CD14-positive monocyte (primary cell): ENCODE measurements at regions not wholly inside any gene's neighbourhood (a gene's known extent, or its start where the extent isn't known, plus 50 kb on each side); places are given as distances from the start of the nearest gene placed in this dataset.

Experiments used
- DNase-seq, 3 donors: peaks; one replicate each; pipeline ENCODE4 v3.0.0-alpha.2; 2011 to 2022
- H2AFZ ChIP-seq: 2 replicates; pipeline ENCODE4 v1.6.0; 2012; ENCODE audit warnings: mild to moderate bottlenecking, low read depth, low read length, inconsistent platforms; ENCODE audit not compliant: insufficient read depth, poor library complexity, severe bottlenecking
- H3K27ac ChIP-seq, 2 donors: 1 replicate in 1 of 2; 2 replicates in 1 of 2; pipeline ENCODE4 v1.5.1; 2012 to 2013; ENCODE audit warnings: low read length in 2 of 2, control low read depth in 1 of 2, inconsistent platforms in 1 of 2, low read depth in 1 of 2, mild to moderate bottlenecking in 1 of 2
- H3K27me3 ChIP-seq, 2 donors: one replicate each; pipeline versions ENCODE4 v1.6.0 to v1.6.1; 2011 to 2013; ENCODE audit warnings: low read length in 2 of 2; ENCODE audit not compliant: control insufficient read depth in 2 of 2, insufficient read depth in 2 of 2
- H3K36me3 ChIP-seq, 2 donors: replicated peaks in 1 of 2; 1 replicate in 1 of 2; 2 replicates in 1 of 2; pipeline versions ENCODE4 v1.5.1 to v1.6.1; 2012 to 2013; ENCODE audit warnings: low read length in 2 of 2, control low read depth in 1 of 2, inconsistent platforms in 1 of 2, mild to moderate bottlenecking in 1 of 2; ENCODE audit not compliant: insufficient read depth in 2 of 2, control insufficient read depth in 1 of 2
- H3K4me1 ChIP-seq, 2 donors: 1 replicate in 1 of 2; 2 replicates in 1 of 2; pipeline versions ENCODE4 v1.5.1 to v1.6.1; 2012 to 2013; ENCODE audit warnings: low read length in 2 of 2, control low read depth in 1 of 2, inconsistent platforms in 1 of 2, mild to moderate bottlenecking in 1 of 2, moderate library complexity in 1 of 2; ENCODE audit not compliant: insufficient read depth in 2 of 2, control insufficient read depth in 1 of 2
- H3K4me2 ChIP-seq: replicated peaks from 2 replicates; pipeline ENCODE3; 2012; ENCODE audit warnings: low read length, moderate library complexity, mild to moderate bottlenecking; ENCODE audit not compliant: poor library complexity, severe bottlenecking; ENCODE audit errors: extremely low read depth
- H3K4me3 ChIP-seq, 3 experiments: fragments of 200-600 bp in 1 of 3; sonication (generic) in 1 of 3; replicated peaks in 1 of 3; 1 replicate in 2 of 3; 2 replicates in 1 of 3; pipeline ENCODE4 v1.5.1; 2011 to 2013; ENCODE audit warnings: low read length in 3 of 3, mild to moderate bottlenecking in 3 of 3, control low read depth in 2 of 3, low read depth in 2 of 3, inconsistent platforms in 1 of 3, moderate library complexity in 1 of 3
- H3K79me2 ChIP-seq: 2 replicates; pipeline ENCODE4 v1.6.0; 2012; ENCODE audit warnings: mild to moderate bottlenecking, control low read depth, inconsistent platforms, low read length, moderate library complexity; ENCODE audit not compliant: insufficient read depth
- H3K9ac ChIP-seq: 2 replicates; pipeline ENCODE4 v1.6.0; 2017; ENCODE audit warnings: low read length, mild to moderate bottlenecking; ENCODE audit not compliant: insufficient read depth, poor library complexity, severe bottlenecking
- H3K9me3 ChIP-seq, 2 donors: replicated peaks in 1 of 2; 1 replicate in 1 of 2; 2 replicates in 1 of 2; pipeline versions ENCODE4 v1.5.1 to v1.6.1; 2012 to 2013; ENCODE audit warnings: low read length in 2 of 2, control low read depth in 1 of 2; ENCODE audit not compliant: control insufficient read depth in 1 of 2, insufficient read depth in 1 of 2
- H4K20me1 ChIP-seq: 2 replicates; pipeline ENCODE4 v1.6.0; 2012; ENCODE audit warnings: mild to moderate bottlenecking, low read length, control low read depth, moderate library complexity; ENCODE audit not compliant: insufficient read depth
- H3K27ac Mint-ChIP-seq, 7 donors: one replicate each; pipeline ENCODE4 v1.8.0; 2020; ENCODE audit warnings: mild to moderate bottlenecking in 7 of 7, mixed read lengths in 7 of 7, moderate library complexity in 6 of 7, inconsistent platforms in 2 of 7
- H3K27me3 Mint-ChIP-seq, 3 donors: one replicate each; pipeline ENCODE4 v1.8.0; 2021 to 2022; ENCODE audit warnings: low read depth in 3 of 3, mild to moderate bottlenecking in 3 of 3, mixed read lengths in 3 of 3, moderate library complexity in 3 of 3, inconsistent platforms in 1 of 3
- H3K36me3 Mint-ChIP-seq, 2 donors: one replicate each; pipeline ENCODE4 v1.8.0; 2020; ENCODE audit warnings: mixed read lengths in 2 of 2, inconsistent platforms in 1 of 2, mild to moderate bottlenecking in 1 of 2
- H3K4me1 Mint-ChIP-seq: one replicate; pipeline ENCODE4 v1.8.0; 2020; ENCODE audit warnings: mild to moderate bottlenecking, mixed read lengths
- H3K4me3 Mint-ChIP-seq, 2 donors: one replicate each; pipeline ENCODE4 v1.8.0; 2020; ENCODE audit warnings: mild to moderate bottlenecking in 2 of 2, mixed read lengths in 2 of 2, moderate library complexity in 1 of 2
- H3K9me3 Mint-ChIP-seq, 7 donors: one replicate each; pipeline ENCODE4 v1.8.0; 2020 to 2022; ENCODE audit warnings: mixed read lengths in 7 of 7, mild to moderate bottlenecking in 6 of 7, moderate library complexity in 6 of 7, inconsistent platforms in 2 of 7
- WGBS: methylation state at CpG from one replicate; pipeline ENCODE4 v1.1.5; 2013; ENCODE audit warnings: missing lambda C conversion rate; ENCODE audit not compliant: insufficient coverage; 5-methylcytosine and 5-hydroxymethylcytosine counted together
- intact Hi-C, 2 donors: fragments of 100-400 bp; cut with micrococcal nuclease; formaldehyde crosslinking; loops; one replicate each; pipeline versions ENCODE4 v1.15.0 to v1.15.1; 2023
- TF ChIP-seq, protein P1 (sequence below): fragments of 200-600 bp; IDR thresholded peaks from one replicate; pipeline ENCODE4 v1.8.0; 2022; ENCODE audit warnings: antibody characterized with exemption, mild to moderate bottlenecking

- no peak overlapping the region for H3K27ac ChIP-seq
- H3K36me3 ChIP-seq, result no peaks in the 10 kb centered on the region
- intact Hi-C loops, result no loop called here
- Mint-ChIP-seq H3K4me3 (peak overlapping the region in 1 of 2 donors; percentile 28), H3K27ac (peak overlapping the region in 1 of 7 donors; percentile 17), H3K36me3 (no peaks in the 10 kb centered on the region), H3K9me3 (peaks cover 0 to 3% (median 0%) of the 10 kb centered on the region in 7 donors), H3K27me3 (no peaks in the 10 kb centered on the region), H3K4me1 (peaks cover 15% of the 10 kb centered on the region)
- peak in 2 of 3 donors; percentile 9 to 10 for DNase-seq
- H3K4me3 ChIP-seq, result no peak overlapping the region
- H4K20me1 ChIP-seq, result no peaks in the 10 kb centered on the region
- TF ChIP-seq, protein P1, sequence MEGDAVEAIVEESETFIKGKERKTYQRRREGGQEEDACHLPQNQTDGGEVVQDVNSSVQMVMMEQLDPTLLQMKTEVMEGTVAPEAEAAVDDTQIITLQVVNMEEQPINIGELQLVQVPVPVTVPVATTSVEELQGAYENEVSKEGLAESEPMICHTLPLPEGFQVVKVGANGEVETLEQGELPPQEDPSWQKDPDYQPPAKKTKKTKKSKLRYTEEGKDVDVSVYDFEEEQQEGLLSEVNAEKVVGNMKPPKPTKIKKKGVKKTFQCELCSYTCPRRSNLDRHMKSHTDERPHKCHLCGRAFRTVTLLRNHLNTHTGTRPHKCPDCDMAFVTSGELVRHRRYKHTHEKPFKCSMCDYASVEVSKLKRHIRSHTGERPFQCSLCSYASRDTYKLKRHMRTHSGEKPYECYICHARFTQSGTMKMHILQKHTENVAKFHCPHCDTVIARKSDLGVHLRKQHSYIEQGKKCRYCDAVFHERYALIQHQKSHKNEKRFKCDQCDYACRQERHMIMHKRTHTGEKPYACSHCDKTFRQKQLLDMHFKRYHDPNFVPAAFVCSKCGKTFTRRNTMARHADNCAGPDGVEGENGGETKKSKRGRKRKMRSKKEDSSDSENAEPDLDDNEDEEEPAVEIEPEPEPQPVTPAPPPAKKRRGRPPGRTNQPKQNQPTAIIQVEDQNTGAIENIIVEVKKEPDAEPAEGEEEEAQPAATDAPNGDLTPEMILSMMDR, result no peak
- H2AFZ ChIP-seq, result no peak overlapping the region
- H3K4me1 ChIP-seq, result peaks cover 0 to 7% of the 10 kb centered on the region in 2 donors
- H3K9me3 ChIP-seq, result no peaks in the 10 kb centered on the region
- H3K27me3 ChIP-seq, result no peaks in the 10 kb centered on the region
- H3K4me2 ChIP-seq, result no peak overlapping the region
- no CpG with 5 or more reads among the region's 4 CpGs for WGBS
- no peaks in the 10 kb centered on the region for H3K79me2 ChIP-seq
- H3K9ac ChIP-seq, result no peak overlapping the region
Measured at GRCh38 chr12:41908206-41908605, 236.5 kb downstream of the GXYLT1 start.

GRCh38 chr12:41907550-41907949 lies 237.1 kb downstream of the GXYLT1 start:
- intact Hi-C loops, result no loop called here
- H3K27ac Mint-ChIP-seq, result no peak overlapping the region

More at GRCh38 chr12:41907550-41907949, 237.1 kb downstream of the GXYLT1 start:
- no peak overlapping the region for H3K4me2 ChIP-seq
- no peak overlapping the region for H3K4me3 Mint-ChIP-seq
- TF ChIP-seq, protein P1, result no peak
- H2AFZ ChIP-seq, result peak overlapping the region; percentile 10
- H3K4me3 ChIP-seq, result no peak overlapping the region
- no peaks in the 10 kb centered on the region for H4K20me1 ChIP-seq
- no peaks in the 10 kb centered on the region for H3K36me3 ChIP-seq
- H3K9me3 ChIP-seq, result no peaks in the 10 kb centered on the region
- H3K9ac ChIP-seq, result no peak overlapping the region
- peaks cover 16% of the 10 kb centered on the region for H3K4me1 Mint-ChIP-seq
- no peaks in the 10 kb centered on the region for H3K27me3 ChIP-seq
- no peaks in the 10 kb centered on the region for H3K79me2 ChIP-seq
- DNase-seq, result no peak
- H3K27me3 Mint-ChIP-seq, result no peaks in the 10 kb centered on the region
- no peak overlapping the region for H3K27ac ChIP-seq
- no peaks in the 10 kb centered on the region for H3K36me3 Mint-ChIP-seq
- peaks cover 0 to 3% (median 2%) of the 10 kb centered on the region in 7 donors for H3K9me3 Mint-ChIP-seq
- peaks cover 0 to 7% of the 10 kb centered on the region in 2 donors for H3K4me1 ChIP-seq
